A549 (cell line): ENCODE measurements at regions not wholly inside any gene's neighbourhood (a gene's known extent, or its start where the extent isn't known, plus 50 kb on each side); places are given as distances from the start of the nearest gene placed in this dataset.

Experiments
- ATAC-seq, 2 experiments: fragments of 200-7000 bp in 1 of 2; fragments of >200 bp in 1 of 2; cut with Nextera tagmentation in 1 of 2; cut with Tn5 transposase in 1 of 2; 3 replicates each; pipeline versions ENCODE4 v1.8.0 to v1.9.1; 2018 to 2020; ENCODE audit warnings: mild to moderate bottlenecking in 1 of 2, moderate library complexity in 1 of 2
- CTCF ChIA-PET: fragments of 300-600 bp; sonication (Branson Sonifier 250); formaldehyde crosslinking; extraction: SDS; loops from one replicate; lab custom pipeline; 2021; ENCODE audit warnings: antibody characterized with exemption, inconsistent platforms; lab: Yijun Ruan, JAX
- POLR2A ChIA-PET: fragments of 350-600 bp; formaldehyde crosslinking; extraction: SDS; loops from one replicate; lab custom pipeline; 2021; ENCODE audit warnings: antibody characterized with exemption, inconsistent platforms; lab: Yijun Ruan, JAX
- DNase-seq, 2 experiments: peaks; one replicate each; pipeline versions ENCODE4 v3.0.0 to v3.0.0-alpha.2; 2011 to 2016; ENCODE audit warnings: low read depth in 1 of 2, low spot score in 1 of 2
- FAIRE-seq: peaks from 2 replicates; lab custom pipeline; 2011; peaks lifted over from hg19 to GRCh38; lab: Jason Lieb, UNC
- H3K27ac ChIP-seq, 2 experiments: fragments of >200 bp; sonication (Bioruptor Twin); formaldehyde crosslinking; 3 replicates each; pipeline ENCODE4 v1.5.1; 2016 to 2017
- H3K4me1 ChIP-seq: fragments of >200 bp; sonication (Bioruptor Twin); formaldehyde crosslinking; 3 replicates; pipeline ENCODE4 v1.6.1; 2016
- H3K4me2 ChIP-seq: fragments of >200 bp; sonication (Bioruptor Twin); formaldehyde crosslinking; 3 replicates; pipeline ENCODE4 v1.6.1; 2016
- H3K4me3 ChIP-seq: fragments of >200 bp; sonication (Bioruptor Twin); formaldehyde crosslinking; 3 replicates; pipeline ENCODE4 v1.5.1; 2016
- H3K9me3 ChIP-seq: fragments of >200 bp; sonication (Bioruptor Twin); formaldehyde crosslinking; 3 replicates; pipeline ENCODE4 v1.6.1; 2016
- BCL3 ChIP-seq: fragments of >200 bp; sonication (Bioruptor Twin); formaldehyde crosslinking; IDR thresholded peaks from 3 replicates; pipeline ENCODE4 v1.6.1; 2016
- E2F6 ChIP-seq: IDR thresholded peaks from 2 replicates; pipeline ENCODE4 v1.6.1; 2012; ENCODE audit warnings: low read depth, borderline replicate concordance
- EHF ChIP-seq: fragments of 250-450 bp; sonication (Bioruptor Pico); IDR thresholded peaks from 2 replicates; pipeline ENCODE4 v1.5.0; 2020; ENCODE audit warnings: mild to moderate bottlenecking
- FOSB ChIP-seq: fragments of 250-450 bp; sonication (Bioruptor Pico); IDR thresholded peaks from 2 replicates; pipeline ENCODE4 v1.5.0; 2020; ENCODE audit warnings: mild to moderate bottlenecking, moderate library complexity
- FOXS1 ChIP-seq: fragments of 250-450 bp; sonication (Bioruptor Pico); IDR thresholded peaks from 2 replicates; pipeline ENCODE4 v1.5.0; 2020; ENCODE audit warnings: mild to moderate bottlenecking, moderate library complexity
- GATA3 ChIP-seq: IDR thresholded peaks from 2 replicates; pipeline ENCODE4 v1.6.1; 2012; ENCODE audit warnings: borderline replicate concordance
- HOXA7 ChIP-seq: fragments of 250-450 bp; sonication (Bioruptor Pico); IDR thresholded peaks from 2 replicates; pipeline ENCODE4 v1.5.0; 2020; ENCODE audit warnings: mild to moderate bottlenecking, moderate library complexity
- HOXB13 ChIP-seq: fragments of 250-450 bp; sonication (Bioruptor Pico); IDR thresholded peaks from 2 replicates; pipeline ENCODE4 v1.5.0; 2020; ENCODE audit warnings: low read depth, mild to moderate bottlenecking, moderate library complexity
- HOXB5 ChIP-seq: fragments of 250-450 bp; sonication (Bioruptor Pico); IDR thresholded peaks from 2 replicates; pipeline ENCODE4 v1.5.0; 2020; ENCODE audit warnings: mild to moderate bottlenecking, moderate library complexity
- JUN ChIP-seq, 2 experiments: fragments of >200 bp; sonication (Bioruptor Twin); formaldehyde crosslinking; IDR thresholded peaks; 2 replicates in 1 of 2; 3 replicates in 1 of 2; pipeline ENCODE4 v1.6.1; 2016 to 2017
- KDM1A ChIP-seq: fragments of 200-600 bp; sonication (generic); IDR thresholded peaks from 2 replicates; pipeline ENCODE4 v1.6.1; 2016; ENCODE audit warnings: low read depth, mild to moderate bottlenecking
- NR3C1 ChIP-seq: fragments of >200 bp; sonication (Bioruptor Twin); formaldehyde crosslinking; IDR thresholded peaks from 3 replicates; pipeline ENCODE4 v1.6.1; 2017
- PBX3 ChIP-seq: IDR thresholded peaks from 2 replicates; pipeline ENCODE4 v1.6.1; 2012
- PHF8 ChIP-seq: fragments of 200-600 bp; sonication (generic); IDR thresholded peaks from 2 replicates; pipeline ENCODE4 v1.6.1; 2016; ENCODE audit warnings: low read depth, mild to moderate bottlenecking, antibody characterized with exemption, moderate library complexity, borderline replicate concordance
- POLR2A ChIP-seq: IDR thresholded peaks from 2 replicates; pipeline ENCODE4 v1.6.1; 2012; ENCODE audit warnings: mild to moderate bottlenecking, low read length
- RAD21 ChIP-seq, 2 experiments: fragments of >200 bp in 1 of 2; sonication (Bioruptor Twin) in 1 of 2; formaldehyde crosslinking in 1 of 2; IDR thresholded peaks in 1 of 2; conservative IDR thresholded peaks in 1 of 2; 2 replicates in 1 of 2; 3 replicates in 1 of 2; pipeline ENCODE4 v1.6.1; 2012 to 2018; ENCODE audit warnings: inconsistent platforms in 1 of 2
- RARB ChIP-seq: fragments of 250-450 bp; sonication (Bioruptor Pico); IDR thresholded peaks from 2 replicates; pipeline ENCODE4 v1.8.0; 2021; ENCODE audit warnings: mild to moderate bottlenecking, moderate library complexity
- RNF2 ChIP-seq: fragments of 200-600 bp; sonication (generic); IDR thresholded peaks from 2 replicates; pipeline ENCODE4 v1.6.1; 2016; ENCODE audit warnings: low read depth, mild to moderate bottlenecking, antibody characterized with exemption, moderate library complexity, borderline replicate concordance
- TFCP2L1 ChIP-seq: fragments of 250-450 bp; sonication (Bioruptor Pico); IDR thresholded peaks from 2 replicates; pipeline ENCODE4 v1.5.0; 2021; ENCODE audit warnings: mild to moderate bottlenecking
- WGBS: methylation state at CpG from one replicate; pipeline ENCODE4 v1.1.6; 2017; ENCODE audit errors: missing lambda C conversion rate; 5-methylcytosine and 5-hydroxymethylcytosine counted together

- WGBS: 0% methylated on average over 1 of the region's 1 CpG
- TF ChIP-seq TFCP2L1 (CRISPR knock-in tag) (no peak), RNF2 (no peak), E2F6 (no peak), POLR2A (no peak), RARB (no peak)
Observed at GRCh38 chr12:60174941-60175340, 579.1 kb downstream of the SLC16A7 start.

GRCh38 chr12:60176891-60177290, 581.1 kb downstream of the SLC16A7 start:
- Histone ChIP-seq H3K4me1 (no peaks in the 10 kb centered on the region; the same call in 2 of the 3 replicates), H3K4me3 (no peak overlapping the region), H3K4me2 (no peak overlapping the region), H3K27ac (no peak overlapping the region), H3K9me3 (no peaks in the 10 kb centered on the region)
- 60% methylated on average over 6 of the region's 6 CpGs for WGBS
- no peak for FAIRE-seq
- POLR2A ChIA-PET: no interaction called here
- no peak for TF ChIP-seq KDM1A
- CTCF ChIA-PET: no interaction called here
- no peak for DNase-seq
- no peak for ATAC-seq

More at GRCh38 chr12:60174941-60175340, 579.1 kb downstream of the SLC16A7 start:
- no peak overlapping the region for H3K4me3 ChIP-seq
- ChIA-PET CTCF (no interaction called here), POLR2A (no interaction called here)
- no peaks in the 10 kb centered on the region; the same call in 2 of the 3 replicates for H3K4me1 ChIP-seq
- H3K9me3 ChIP-seq: no peaks in the 10 kb centered on the region
- H3K27ac ChIP-seq: no peak overlapping the region
- no peak for FAIRE-seq
- H3K4me2 ChIP-seq: no peak overlapping the region
- no peak for ATAC-seq
- DNase-seq: no peak

GRCh38 chr12:60180298-60180697, 584.5 kb downstream of the SLC16A7 start:
- WGBS: 64% methylated on average over 2 of the region's 2 CpGs
- CTCF ChIA-PET: no interaction called here
- ATAC-seq (no peak), FAIRE-seq (no peak), DNase-seq (no peak)
- no peak overlapping the region for H3K27ac ChIP-seq
- H3K4me2 ChIP-seq: no peak overlapping the region
- H3K4me3 ChIP-seq: no peak overlapping the region
- POLR2A ChIA-PET: no interaction called here
- no peaks in the 10 kb centered on the region for H3K9me3 ChIP-seq
- TF ChIP-seq EHF (CRISPR knock-in tag) (no peak), BCL3 (no peak), HOXB5 (CRISPR knock-in tag) (no peak), FOXS1 (CRISPR knock-in tag) (no peak), FOSB (CRISPR knock-in tag) (no peak), HOXB13 (CRISPR knock-in tag) (no peak), RARB (no peak), HOXA7 (CRISPR knock-in tag) (no peak), NR3C1 (no peak), RAD21 (conservative IDR thresholded peaks at IDR 0.05 in 1 of 2, IDR thresholded peaks at IDR 0.05 in 1 of 2) (no peak), PBX3 (no peak)
- H3K4me1 ChIP-seq: no peaks in the 10 kb centered on the region

GRCh38 chr12:60182354-60182753, 586.5 kb downstream of the SLC16A7 start:
- H3K4me1 ChIP-seq: no peaks in the 10 kb centered on the region
- ATAC-seq: no peak
- H3K9me3 ChIP-seq: no peaks in the 10 kb centered on the region
- no peak overlapping the region for H3K27ac ChIP-seq
- no peak overlapping the region for H3K4me2 ChIP-seq
- POLR2A ChIA-PET: no interaction called here
- no peak overlapping the region for H3K4me3 ChIP-seq
- CTCF ChIA-PET: no interaction called here
- no peak for FAIRE-seq
- WGBS: 53% methylated on average over 1 of the region's 1 CpG
- no peak for DNase-seq
- TF ChIP-seq JUN (IDR thresholded peaks at IDR 0.05) (no peak), GATA3 (no peak), PHF8 (no peak)
